Epithelial cell of proximal tubule (primary cell): ENCODE measurements at regions not wholly inside any gene's neighbourhood (a gene's known extent, or its start where the extent isn't known, plus 50 kb on each side); places are given as distances from the start of the nearest gene placed in this dataset.

Experiments used
- DNase-seq: peaks from one replicate; pipeline ENCODE4 v3.0.0-alpha.2; 2011; ENCODE audit warnings: low read depth
- H3K4me3 ChIP-seq: 2 replicates; pipeline ENCODE4 v1.5.1; 2011; ENCODE audit warnings: low read depth, mild to moderate bottlenecking, low read length
- CTCF ChIP-seq: conservative IDR thresholded peaks from 2 replicates; pipeline ENCODE4 v1.5.1; 2012; ENCODE audit warnings: low read depth, mild to moderate bottlenecking, low read length

GRCh38 chr6:77979204-77979603 is 326.4 kb downstream of the MEI4 start:
- TF ChIP-seq CTCF: no peak
- no peak for DNase-seq
- H3K4me3 ChIP-seq: no peak overlapping the region

GRCh38 chr6:77986380-77987034 is 333.7 kb downstream of the MEI4 start:
- DNase-seq: no peak
- H3K4me3 ChIP-seq: no peak overlapping the region
- TF ChIP-seq CTCF: no peak

GRCh38 chr6:77987035-77987384 is 334.2 kb downstream of the MEI4 start:
- no peak for DNase-seq
- H3K4me3 ChIP-seq: no peak overlapping the region
- no peak for TF ChIP-seq CTCF

GRCh38 chr6:78010130-78010529 is 357.3 kb downstream of the MEI4 start:
- H3K4me3 ChIP-seq: no peak overlapping the region
- DNase-seq: no peak
- no peak for TF ChIP-seq CTCF

GRCh38 chr6:78020586-78020985 is 367.7 kb downstream of the MEI4 start:
- no peak overlapping the region for H3K4me3 ChIP-seq
- TF ChIP-seq CTCF: no peak
- no peak for DNase-seq

GRCh38 chr6:78025502-78025901 is 372.7 kb downstream of the MEI4 start:
- TF ChIP-seq CTCF: no peak

GRCh38 chr6:78031228-78031627 is 378.4 kb downstream of the MEI4 start:
- DNase-seq: no peak
- TF ChIP-seq CTCF: no peak
- no peak overlapping the region for H3K4me3 ChIP-seq

More at GRCh38 chr6:78025502-78025901, 372.7 kb downstream of the MEI4 start:
- DNase-seq: no peak
- H3K4me3 ChIP-seq: no peak overlapping the region
